SU-DHL-6 (cell line): ENCODE measurements at regions not wholly inside any gene's neighbourhood (a gene's known extent, or its start where the extent isn't known, plus 50 kb on each side); places are given as distances from the start of the nearest gene placed in this dataset.

Experiments
- H2AFZ ChIP-seq: fragments of 200-600 bp; sonication (generic); 2 replicates; pipeline ENCODE4 v1.6.1; 2014; ENCODE audit warnings: low read depth, mild to moderate bottlenecking, moderate library complexity, mixed read lengths, antibody characterized with exemption, low read length; ENCODE audit not compliant: severe bottlenecking
- H3F3A ChIP-seq: fragments of 200-600 bp; shearing (Covaris generic); 2 replicates; pipeline ENCODE4 v1.6.0; 2016; ENCODE audit warnings: antibody characterized with exemption, mild to moderate bottlenecking; ENCODE audit not compliant: insufficient read depth
- H3K27ac ChIP-seq: fragments of 200-600 bp; sonication (generic); 2 replicates; pipeline ENCODE4 v1.5.1; 2016; ENCODE audit warnings: low read depth, mild to moderate bottlenecking, low read length, moderate library complexity, mixed read lengths
- H3K27me3 ChIP-seq: fragments of 200-600 bp; sonication (generic), shearing (Covaris generic); 2 replicates; pipeline ENCODE4 v1.6.0; 2014; ENCODE audit warnings: mild to moderate bottlenecking, low read length
- H3K36me3 ChIP-seq: fragments of 200-600 bp; sonication (generic); 2 replicates; pipeline ENCODE4 v1.6.1; 2014; ENCODE audit warnings: mild to moderate bottlenecking, low read length, mixed read lengths
- H3K4me2 ChIP-seq: fragments of 300-600, 200-600 bp; shearing (Covaris generic), sonication (generic); 2 replicates; pipeline ENCODE4 v1.6.0; 2014; ENCODE audit warnings: low read length, low read depth, mild to moderate bottlenecking; ENCODE audit not compliant: poor library complexity, severe bottlenecking
- H3K4me3 ChIP-seq: fragments of 200-600 bp; sonication (generic); 2 replicates; pipeline ENCODE4 v1.5.1; 2014; ENCODE audit warnings: antibody characterized with exemption, low read length, mild to moderate bottlenecking, mixed read lengths; ENCODE audit not compliant: insufficient read depth, poor library complexity, severe bottlenecking
- H3K79me2 ChIP-seq: fragments of 200-600 bp; sonication (generic); 2 replicates; pipeline ENCODE4 v1.6.1; 2014; ENCODE audit warnings: mild to moderate bottlenecking, low read length, moderate library complexity; ENCODE audit not compliant: insufficient read depth
- H3K9ac ChIP-seq: fragments of 200-600 bp; sonication (generic); 2 replicates; pipeline ENCODE4 v1.7.0; 2014; ENCODE audit warnings: mild to moderate bottlenecking, low read length
- H3K9me2 ChIP-seq: fragments of 200-600 bp; sonication (generic); replicated peaks from 2 replicates; pipeline ENCODE4 v1.6.1; 2014; ENCODE audit warnings: low read length; ENCODE audit not compliant: insufficient read depth
- H3K9me3 ChIP-seq: fragments of 200-600 bp; sonication (generic); 2 replicates; pipeline ENCODE4 v1.6.1; 2014; ENCODE audit warnings: low read length, mixed read lengths; ENCODE audit not compliant: insufficient read depth
- H4K20me1 ChIP-seq: fragments of 200-600 bp; sonication (generic); 2 replicates; pipeline ENCODE4 v1.6.1; 2014; ENCODE audit warnings: low read depth, mild to moderate bottlenecking, antibody characterized with exemption, low read length, moderate library complexity, mixed read lengths
- EZH2phosphoT487 ChIP-seq: fragments of 200-600 bp; sonication (generic), shearing (Covaris generic); conservative IDR thresholded peaks from 2 replicates; pipeline ENCODE4 v1.6.1; 2018; ENCODE audit warnings: mild to moderate bottlenecking, antibody characterized with exemption, low read length, moderate library complexity, mixed read lengths
- TF ChIP-seq, protein P1 (sequence below): fragments of 200-600 bp; sonication (generic); IDR thresholded peaks from one replicate; pipeline ENCODE4 v1.5.1; 2017; ENCODE audit warnings: antibody characterized with exemption, mild to moderate bottlenecking, low read length, moderate library complexity; ENCODE audit not compliant: insufficient read depth, poor library complexity, severe bottlenecking

DNA sequence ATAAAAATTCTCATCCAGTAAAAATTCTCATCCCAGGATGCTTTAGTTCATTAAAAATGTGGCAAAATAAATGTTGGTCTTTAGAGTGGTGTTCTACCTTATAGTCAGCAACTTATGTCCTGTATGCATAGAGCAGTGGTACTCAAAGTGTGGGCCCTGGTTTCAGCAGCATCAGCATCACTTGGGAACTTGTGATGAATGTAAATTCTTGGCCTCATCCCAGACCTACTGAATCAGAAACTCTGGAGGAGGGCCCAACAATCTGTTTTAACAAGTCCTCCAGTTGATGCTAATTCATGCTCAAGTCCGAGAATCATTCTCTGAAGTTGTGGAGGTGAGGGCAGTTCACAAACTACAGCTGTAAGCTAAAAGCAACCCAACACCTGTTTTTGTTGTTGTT is 307.3 kb upstream of the SATB1 start:
- Histone ChIP-seq H3K9me3 (no peaks in the 10 kb centered on the region), H3F3A (no peaks in the 10 kb centered on the region), H3K9ac (no peak overlapping the region), H3K4me3 (no peak overlapping the region), H3K79me2 (no peaks in the 10 kb centered on the region), H3K4me2 (no peak overlapping the region), H3K36me3 (no peaks in the 10 kb centered on the region), H2AFZ (no peak overlapping the region), H3K9me2 (no peaks in the 10 kb centered on the region), H3K27me3 (no peaks in the 10 kb centered on the region), H3K27ac (no peak overlapping the region), H4K20me1 (no peaks in the 10 kb centered on the region)
- TF ChIP-seq, protein P1, sequence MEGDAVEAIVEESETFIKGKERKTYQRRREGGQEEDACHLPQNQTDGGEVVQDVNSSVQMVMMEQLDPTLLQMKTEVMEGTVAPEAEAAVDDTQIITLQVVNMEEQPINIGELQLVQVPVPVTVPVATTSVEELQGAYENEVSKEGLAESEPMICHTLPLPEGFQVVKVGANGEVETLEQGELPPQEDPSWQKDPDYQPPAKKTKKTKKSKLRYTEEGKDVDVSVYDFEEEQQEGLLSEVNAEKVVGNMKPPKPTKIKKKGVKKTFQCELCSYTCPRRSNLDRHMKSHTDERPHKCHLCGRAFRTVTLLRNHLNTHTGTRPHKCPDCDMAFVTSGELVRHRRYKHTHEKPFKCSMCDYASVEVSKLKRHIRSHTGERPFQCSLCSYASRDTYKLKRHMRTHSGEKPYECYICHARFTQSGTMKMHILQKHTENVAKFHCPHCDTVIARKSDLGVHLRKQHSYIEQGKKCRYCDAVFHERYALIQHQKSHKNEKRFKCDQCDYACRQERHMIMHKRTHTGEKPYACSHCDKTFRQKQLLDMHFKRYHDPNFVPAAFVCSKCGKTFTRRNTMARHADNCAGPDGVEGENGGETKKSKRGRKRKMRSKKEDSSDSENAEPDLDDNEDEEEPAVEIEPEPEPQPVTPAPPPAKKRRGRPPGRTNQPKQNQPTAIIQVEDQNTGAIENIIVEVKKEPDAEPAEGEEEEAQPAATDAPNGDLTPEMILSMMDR, result no peak
- no peak for TF ChIP-seq EZH2phosphoT487

- Histone ChIP-seq H3K79me2 (no peaks in the 10 kb centered on the region), H3K9me3 (no peaks in the 10 kb centered on the region), H3K9me2 (no peaks in the 10 kb centered on the region), H2AFZ (no peak overlapping the region), H3F3A (no peaks in the 10 kb centered on the region), H3K27me3 (no peaks in the 10 kb centered on the region), H3K4me3 (no peak overlapping the region), H3K4me2 (no peak overlapping the region), H3K9ac (no peak overlapping the region), H3K27ac (no peak overlapping the region), H3K36me3 (no peaks in the 10 kb centered on the region), H4K20me1 (no peaks in the 10 kb centered on the region)
- TF ChIP-seq, protein P1, result no peak
- no peak for TF ChIP-seq EZH2phosphoT487
Measured at GRCh38 chr3:18730491-18730890, 305.4 kb upstream of the SATB1 start.

GRCh38 chr3:18729671-18730070 is 304.5 kb upstream of the SATB1 start:
- Histone ChIP-seq H3K36me3 (no peaks in the 10 kb centered on the region), H3K9ac (no peak overlapping the region), H3K4me3 (no peak overlapping the region), H3F3A (no peaks in the 10 kb centered on the region), H3K9me3 (no peaks in the 10 kb centered on the region), H3K9me2 (no peaks in the 10 kb centered on the region), H2AFZ (no peak overlapping the region), H3K79me2 (no peaks in the 10 kb centered on the region), H4K20me1 (no peaks in the 10 kb centered on the region), H3K4me2 (no peak overlapping the region), H3K27me3 (no peaks in the 10 kb centered on the region), H3K27ac (no peak overlapping the region)
- TF ChIP-seq, protein P1, result no peak
- TF ChIP-seq EZH2phosphoT487, result no peak
